ENCODE measurements at regions not wholly inside any gene's neighbourhood (a gene's known extent, or its start where the extent isn't known, plus 50 kb on each side); places are given as distances from the start of the nearest gene placed in this dataset.
A peak's percentile ranks its signal among the peaks of the same experiment; 100 is the strongest.
"Not testable (repeated sequence)": the region's sequence is repeated elsewhere in the genome, so short reads cannot be mapped to it uniquely, and the experiment has no call there.

DNA sequence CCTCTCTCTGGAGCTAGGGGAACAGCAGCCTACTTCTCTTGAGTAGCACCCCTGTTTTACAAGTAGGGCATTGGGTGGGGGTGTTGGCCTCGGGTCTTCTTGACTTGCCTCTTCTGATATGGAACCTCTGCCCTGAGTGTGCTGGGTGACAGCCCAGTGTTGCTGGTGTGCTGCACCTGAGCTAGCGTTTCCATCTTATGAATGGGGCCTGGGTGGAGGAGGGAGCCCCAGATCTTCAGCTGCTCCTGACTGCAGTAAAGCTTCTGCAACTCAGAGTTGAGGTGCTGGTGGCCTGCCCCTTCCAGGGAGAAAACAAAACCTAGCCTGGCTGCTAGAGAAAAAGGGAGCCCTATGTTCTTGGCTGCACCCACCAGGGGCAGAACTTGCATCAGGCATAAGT, 202.5 kb upstream of the SHH start:
- no peak overlapping the region for H3K27ac Mint-ChIP-seq
- H3K36me3 Mint-ChIP-seq, result peaks cover 0 to 19% of the 10 kb centered on the region in 2 donors
- DNase-seq (ENCODE audit: low spot score in 2 of 2) (no peak), ATAC-seq (no peak)
- peaks cover 17 to 26% of the 10 kb centered on the region in 2 donors for H3K9me3 Mint-ChIP-seq

DNA sequence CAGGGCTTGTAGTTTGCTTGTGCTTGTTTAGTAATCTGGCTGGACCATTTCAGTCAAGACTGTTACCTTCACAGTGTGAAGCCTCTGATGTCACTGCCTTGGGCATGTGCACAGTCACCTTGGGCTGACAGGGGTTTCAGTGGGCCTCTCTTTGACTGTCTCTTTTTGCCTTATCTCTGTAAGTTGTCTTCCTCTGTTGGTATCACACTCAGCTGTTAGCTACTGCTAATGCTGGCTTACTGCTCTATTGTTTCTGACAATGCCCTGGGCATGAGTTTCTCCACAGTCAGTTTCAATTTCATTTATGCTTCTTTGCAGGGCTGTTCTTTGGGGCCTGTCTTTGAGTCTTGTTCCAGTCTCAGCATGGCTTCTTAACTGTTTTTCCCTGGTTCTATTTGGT, 201.9 kb upstream of the SHH start:
- ATAC-seq, result peak; percentile 39 to 76
- DNase-seq (ENCODE audit: low spot score in 2 of 2), result no peak
- Mint-ChIP-seq H3K9me3 (peaks cover 20 to 25% of the 10 kb centered on the region in 2 donors), H3K27ac (no peak overlapping the region), H3K36me3 (peaks cover 0 to 13% of the 10 kb centered on the region in 2 donors)

DNA sequence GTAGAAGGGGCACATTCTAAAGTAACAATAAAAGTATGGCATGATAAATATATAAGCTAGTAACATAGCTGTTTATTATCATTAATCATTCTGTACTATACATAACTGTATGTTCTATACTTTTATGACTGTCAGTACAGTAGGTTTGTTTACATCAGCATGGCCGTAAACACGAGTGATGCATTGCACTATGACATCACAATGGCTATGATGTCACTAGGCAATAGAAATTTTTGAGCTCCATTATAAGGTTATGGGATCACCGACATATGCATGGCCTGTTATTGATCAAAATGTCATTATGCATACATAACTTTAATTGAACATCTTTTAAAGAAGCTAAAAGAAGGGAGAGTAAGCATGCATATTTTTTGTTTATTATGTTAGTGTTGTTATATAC, 200.1 kb upstream of the SHH start:
- ATAC-seq, result no peak
- peaks cover 0 to 6% of the 10 kb centered on the region in 2 donors for H3K36me3 Mint-ChIP-seq

DNA sequence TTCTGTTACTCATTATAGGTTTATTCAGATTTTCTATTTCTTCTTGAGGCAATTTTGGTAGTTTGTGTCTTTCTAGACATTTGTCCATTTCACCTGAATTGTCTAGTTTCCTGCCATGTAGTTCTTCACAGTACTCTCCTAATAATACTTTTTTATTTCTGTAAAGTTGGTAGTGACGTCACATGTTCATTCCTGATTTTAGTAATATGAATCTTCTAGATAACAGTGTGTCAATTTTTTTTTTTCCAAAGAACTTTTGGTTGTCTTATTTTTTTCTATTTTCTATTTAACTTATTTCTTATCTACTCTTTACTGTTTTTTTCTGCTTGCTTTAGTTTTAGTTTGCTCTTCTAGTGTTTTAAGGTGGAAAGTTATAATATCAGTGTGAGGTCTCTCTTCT, 197.3 kb upstream of the SHH start:
- Mint-ChIP-seq H3K9me3 (peaks cover 17 to 24% of the 10 kb centered on the region in 2 donors), H3K36me3 (peaks cover 0 to 6% of the 10 kb centered on the region in 2 donors), H3K27ac (peak overlapping the region in 1 of 2 donors; percentile 15)
- ATAC-seq, result no peak
- no peak for DNase-seq (ENCODE audit: low spot score in 2 of 2)

More for the DNA sequence above, 200.1 kb upstream of the SHH start:
- no peak overlapping the region for H3K27ac Mint-ChIP-seq
- peaks cover 17 to 23% of the 10 kb centered on the region in 2 donors for H3K9me3 Mint-ChIP-seq
- no peak for DNase-seq (ENCODE audit: low spot score in 2 of 2)

DNA sequence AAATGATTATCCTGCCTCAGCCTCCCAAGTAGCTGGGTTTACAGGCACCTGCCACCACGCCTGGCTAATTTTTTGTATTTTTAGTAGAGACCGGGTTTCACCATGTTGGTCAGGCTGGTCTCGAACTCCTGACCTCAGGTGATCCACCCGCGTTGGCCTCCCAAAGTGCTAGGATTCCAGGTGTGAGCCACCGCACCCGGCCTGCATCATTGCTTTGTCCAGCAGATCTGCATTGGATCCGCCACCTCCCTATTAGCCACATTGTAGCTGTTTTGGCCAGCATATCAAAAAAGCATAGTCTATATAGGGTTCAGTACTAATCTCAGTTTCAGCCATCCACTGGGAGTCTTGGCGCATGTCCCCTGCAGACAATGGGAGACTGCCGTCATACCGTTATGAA, 194.6 kb upstream of the SHH start:
- H3K9me3 Mint-ChIP-seq, result peaks cover 11 to 15% of the 10 kb centered on the region in 2 donors
- not testable (repeated sequence) for DNase-seq (ENCODE audit: low spot score in 2 of 2); ATAC-seq; H3K36me3 Mint-ChIP-seq; H3K27ac Mint-ChIP-seq

DNA sequence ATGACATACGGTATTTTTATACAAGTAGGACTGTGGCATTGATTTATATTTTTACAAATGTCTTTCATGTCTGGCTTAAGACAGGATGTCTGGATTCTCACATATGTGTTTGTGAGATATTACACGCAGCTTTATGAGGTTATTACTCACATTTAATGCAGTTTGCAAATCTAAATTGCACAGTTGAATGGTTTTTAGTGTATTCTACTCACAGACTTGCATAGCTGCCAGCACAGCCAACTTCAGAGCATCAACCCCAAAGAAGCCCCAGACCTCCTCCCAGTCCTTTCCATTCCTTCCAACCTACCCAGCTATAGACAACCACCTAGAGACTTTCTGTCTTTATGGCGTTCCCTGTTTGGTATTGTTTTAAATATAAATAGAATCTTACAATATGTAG, 193.8 kb upstream of the SHH start:
- Mint-ChIP-seq H3K9me3 (peaks cover 11 to 15% of the 10 kb centered on the region in 2 donors), H3K27ac (no peak overlapping the region), H3K36me3 (no peaks in the 10 kb centered on the region)
- no peak for DNase-seq (ENCODE audit: low spot score in 2 of 2)
- no peak for ATAC-seq

DNA sequence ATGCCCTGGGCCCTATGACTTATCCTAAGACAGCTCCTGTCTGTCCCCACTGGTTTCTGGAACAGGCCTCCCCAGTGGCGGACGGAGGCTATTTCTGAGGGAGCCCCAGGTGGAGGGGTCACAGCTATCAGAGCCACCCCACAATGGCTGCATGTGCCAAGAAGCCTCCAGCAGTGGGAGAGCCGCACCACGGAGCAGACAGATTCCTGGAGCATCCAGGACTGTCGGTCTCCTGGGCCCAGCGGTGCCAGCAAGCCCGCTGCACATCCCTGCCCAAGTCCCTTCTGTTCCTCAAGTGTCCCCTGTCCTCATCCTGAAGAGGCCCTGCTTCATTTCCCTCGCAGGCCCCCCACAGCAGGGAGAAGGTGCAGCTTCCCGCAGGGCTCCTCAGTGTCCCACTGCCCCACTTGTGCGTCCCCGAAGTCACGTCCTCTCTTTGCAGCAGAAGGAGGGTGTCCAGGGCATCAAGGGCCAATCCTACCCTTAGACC, 193.0 kb upstream of the SHH start:
- DNase-seq (ENCODE audit: low spot score in 2 of 2), result peak in 1 of 2 donors; percentile 37
- Mint-ChIP-seq H3K27ac (no peak overlapping the region), H3K36me3 (no peaks in the 10 kb centered on the region), H3K9me3 (peaks cover 7 to 11% of the 10 kb centered on the region in 2 donors)
- ATAC-seq, result no peak

DNA sequence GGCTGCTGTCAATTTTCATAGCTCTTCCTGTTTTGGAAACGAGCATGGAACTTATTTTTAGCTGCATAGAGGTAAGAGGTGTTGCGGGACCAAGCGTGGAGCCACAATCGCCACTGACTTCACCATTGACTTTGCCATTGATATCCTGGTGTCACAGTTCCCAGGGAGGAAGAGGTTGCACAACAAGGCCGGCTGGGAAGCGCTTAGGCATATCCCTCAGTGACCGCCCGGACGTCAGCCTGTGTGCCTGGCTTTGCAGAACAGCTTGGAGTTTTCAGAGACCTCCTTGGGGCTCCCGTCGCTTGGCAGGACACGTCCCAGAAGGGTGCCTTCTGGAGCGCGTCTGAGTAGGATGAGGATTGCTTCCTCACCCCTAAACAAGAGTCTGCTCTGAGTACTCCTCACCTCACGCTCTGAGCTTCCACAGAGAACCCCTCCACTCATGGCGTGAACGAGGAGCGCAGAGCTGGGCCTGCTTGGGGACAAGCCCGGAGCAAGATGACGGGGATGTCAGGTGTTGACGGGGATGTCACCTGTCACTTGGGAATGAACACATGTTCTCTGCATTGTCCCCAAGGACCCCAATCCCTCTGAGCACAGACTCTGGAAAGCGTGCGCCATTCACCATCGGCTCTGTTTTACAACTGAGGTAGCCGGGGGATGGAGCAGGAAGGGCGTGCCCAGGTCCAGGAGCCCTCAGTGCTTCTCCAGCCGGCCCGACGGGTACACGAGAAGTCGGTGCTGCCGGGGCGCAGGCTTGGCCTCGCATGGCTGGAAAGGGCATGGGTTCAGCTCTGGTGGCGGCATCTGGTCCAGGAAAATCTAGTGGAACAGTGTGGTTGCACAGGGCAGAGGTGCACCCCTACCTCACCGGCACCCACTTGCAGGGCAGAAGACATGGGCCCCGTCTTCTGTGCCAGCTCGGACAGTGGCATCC, 192.3 kb upstream of the SHH start:
- Mint-ChIP-seq H3K27ac (no peak overlapping the region), H3K36me3 (no peaks in the 10 kb centered on the region), H3K9me3 (peaks cover under 1 to 4% of the 10 kb centered on the region in 2 donors)
- DNase-seq (ENCODE audit: low spot score in 2 of 2) (peak in 1 of 2 donors; percentile 38), ATAC-seq (no peak)

DNA sequence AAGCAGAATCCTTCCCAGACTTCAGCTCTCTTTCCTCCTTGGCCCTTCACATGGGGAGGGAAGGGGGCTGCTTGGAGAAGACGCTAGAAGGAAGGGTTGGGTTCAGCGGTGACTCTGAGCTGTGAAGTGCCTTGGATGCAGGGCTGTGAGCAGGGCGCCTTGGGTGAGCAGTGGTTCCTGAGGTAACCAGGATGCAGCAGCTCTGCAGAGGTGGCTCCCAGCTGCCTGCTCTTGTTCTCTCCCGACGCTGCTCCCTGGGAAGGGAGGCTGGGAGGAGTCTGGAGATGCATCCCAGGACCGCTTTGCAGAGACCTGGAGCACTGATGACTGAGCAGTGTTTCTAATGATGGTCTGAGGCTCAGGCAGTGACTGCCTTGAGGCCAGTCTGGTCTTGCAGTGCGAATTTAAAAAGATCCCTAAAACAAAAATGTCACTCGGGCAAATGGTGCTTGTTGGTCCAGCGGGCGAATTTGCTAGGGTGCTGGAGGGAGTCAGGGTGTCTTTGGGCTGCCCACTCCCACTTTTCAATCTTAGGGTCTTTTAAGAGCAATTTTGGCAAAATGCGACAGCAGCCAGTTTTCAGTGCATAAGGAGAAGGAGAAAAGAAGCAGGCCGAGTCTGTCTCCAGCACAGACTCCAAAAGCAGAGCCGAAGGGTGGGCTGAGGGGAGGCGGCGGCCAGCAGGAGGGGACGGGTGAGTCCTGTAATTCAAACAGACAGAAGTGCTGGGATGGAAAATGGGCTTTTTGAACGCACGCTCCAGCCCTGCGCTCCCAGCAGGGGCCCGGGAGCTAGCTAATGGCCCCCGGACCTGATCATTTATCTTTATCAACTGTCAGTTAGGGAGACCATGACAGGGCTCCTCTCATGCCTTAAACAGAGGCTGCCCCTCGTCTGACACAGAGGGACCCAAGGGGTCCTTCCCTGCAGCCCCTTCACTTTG, 191.2 kb upstream of the SHH start:
- ATAC-seq, result no peak
- no peak overlapping the region for H3K27ac Mint-ChIP-seq
- peak in 1 of 2 donors; percentile 31 for DNase-seq (ENCODE audit: low spot score in 2 of 2)
- no peaks in the 10 kb centered on the region for H3K36me3 Mint-ChIP-seq
- peaks cover 0 to 4% of the 10 kb centered on the region in 2 donors for H3K9me3 Mint-ChIP-seq

DNA sequence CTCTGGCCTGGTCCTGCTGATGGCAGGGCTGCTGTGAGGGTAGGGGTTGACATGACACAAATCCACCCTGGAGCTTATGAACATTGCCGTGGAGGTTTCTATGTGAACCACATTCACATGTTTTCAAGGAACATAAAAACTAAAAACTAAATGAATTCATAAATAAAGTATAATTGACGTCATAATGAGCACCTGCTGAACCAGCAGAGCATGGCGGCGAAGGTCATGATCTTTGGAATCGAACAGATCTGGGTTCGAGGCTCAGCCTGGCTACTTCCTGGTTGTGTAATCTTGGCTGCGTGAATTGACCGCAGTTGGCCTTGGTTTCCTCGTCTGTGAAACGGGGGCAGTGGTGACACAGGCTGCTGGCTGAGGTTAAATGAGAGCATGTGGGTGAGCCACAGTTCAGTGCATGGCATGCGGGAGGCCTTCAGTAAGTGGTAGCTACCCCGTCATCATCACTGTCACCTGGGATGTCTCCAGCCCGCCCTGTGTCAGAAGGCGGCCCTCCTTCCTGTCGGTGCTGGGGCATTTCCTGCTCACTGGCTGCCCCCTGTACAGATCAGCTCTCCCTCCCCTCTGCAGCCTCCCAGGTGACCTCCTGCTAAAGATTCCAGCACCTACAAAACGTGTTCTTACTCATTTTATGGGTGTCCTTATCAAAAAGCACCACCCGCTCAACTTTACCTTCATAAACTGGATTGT, 190.3 kb upstream of the SHH start:
- no peak overlapping the region for H3K27ac Mint-ChIP-seq
- H3K9me3 Mint-ChIP-seq, result peaks cover 0 to 5% of the 10 kb centered on the region in 2 donors
- DNase-seq (ENCODE audit: low spot score in 2 of 2) (no peak), ATAC-seq (no peak)
- H3K36me3 Mint-ChIP-seq, result no peaks in the 10 kb centered on the region

DNA sequence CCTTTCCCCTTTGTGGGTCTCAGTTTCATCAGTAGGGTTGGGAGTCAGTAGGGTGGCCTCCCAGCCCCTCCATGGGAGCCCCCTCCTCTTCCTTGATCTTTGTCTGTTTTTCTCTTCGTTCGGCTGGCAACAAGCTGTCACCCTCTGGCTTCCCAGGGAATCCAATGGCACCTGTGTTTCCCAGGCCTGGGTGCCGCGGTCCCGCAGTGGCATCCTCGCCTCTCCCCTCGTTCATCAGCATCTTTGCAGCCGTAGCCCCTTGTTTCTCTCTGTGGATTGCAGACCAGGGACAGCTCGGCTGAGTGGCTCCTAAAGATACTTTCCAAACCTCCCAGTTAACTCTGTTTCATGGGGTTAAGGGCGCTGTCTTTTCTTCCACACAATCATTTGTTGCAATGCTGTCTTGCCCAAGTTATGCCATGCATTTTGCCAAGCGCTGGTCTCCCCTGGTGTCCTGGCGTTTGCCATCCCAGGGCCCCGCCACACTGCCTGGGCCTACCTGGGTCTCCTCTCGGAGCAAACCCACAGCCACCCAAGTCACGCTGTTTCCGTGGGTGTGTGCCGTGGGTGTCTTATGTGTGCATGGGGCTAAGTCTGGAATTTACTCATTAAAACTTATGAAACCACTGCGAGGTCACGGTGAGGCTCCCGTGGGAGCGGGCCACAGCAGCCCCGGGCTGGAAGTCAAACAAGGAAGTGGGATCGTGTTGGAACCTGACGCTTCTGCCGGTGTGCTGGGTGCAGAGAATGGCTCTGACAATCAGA, 189.4 kb upstream of the SHH start:
- peaks cover 0 to 8% of the 10 kb centered on the region in 2 donors for H3K36me3 Mint-ChIP-seq
- no peak overlapping the region for H3K27ac Mint-ChIP-seq
- no peak for ATAC-seq
- H3K9me3 Mint-ChIP-seq, result peaks cover 0 to 3% of the 10 kb centered on the region in 2 donors
- DNase-seq (ENCODE audit: low spot score in 2 of 2), result peak in 1 of 2 donors; percentile 47

DNA sequence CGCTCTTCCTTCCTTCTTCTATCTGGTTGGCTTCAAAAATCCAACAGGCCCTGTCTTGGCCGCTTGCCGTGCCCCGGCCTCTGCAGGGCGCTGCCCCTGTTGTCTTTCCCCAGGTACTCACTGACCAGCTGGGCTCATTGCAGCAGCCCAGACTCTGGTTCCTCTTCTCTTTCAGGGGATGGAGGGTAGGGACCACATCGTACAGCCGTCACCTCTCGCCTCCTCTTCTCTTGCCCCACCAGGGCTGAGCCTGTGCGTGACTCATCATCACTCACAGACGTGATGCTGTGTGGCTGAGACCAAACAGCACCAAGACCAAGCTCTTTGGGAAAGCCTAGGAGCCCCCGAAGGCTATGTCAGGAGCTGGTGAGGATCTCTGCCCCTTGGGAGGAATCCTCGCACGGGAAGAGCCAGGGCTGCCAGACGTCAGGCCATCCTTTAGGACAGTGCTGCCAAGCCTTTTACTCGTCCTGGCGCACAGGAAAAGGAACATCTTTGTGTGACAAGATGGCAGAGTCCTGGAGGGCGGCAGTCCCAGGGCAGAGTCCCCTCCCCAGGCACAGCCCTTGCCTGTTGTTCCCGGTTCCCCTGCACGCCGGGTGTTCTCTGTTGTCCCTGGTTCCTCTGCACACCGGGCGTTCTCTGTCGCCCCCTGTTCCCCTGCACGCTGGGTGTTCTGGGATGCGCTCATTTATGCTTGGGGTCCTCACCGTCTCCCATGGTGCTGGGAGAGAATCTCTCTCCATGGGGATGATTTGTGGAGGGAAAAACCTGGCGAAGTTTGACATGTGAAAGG, 188.5 kb upstream of the SHH start:
- Mint-ChIP-seq H3K36me3 (peaks cover 0 to 10% of the 10 kb centered on the region in 2 donors), H3K27ac (peak overlapping the region in 1 of 2 donors; percentile 6), H3K9me3 (peaks cover 0 to 3% of the 10 kb centered on the region in 2 donors)
- ATAC-seq (no peak), DNase-seq (ENCODE audit: low spot score in 2 of 2) (peak in 1 of 2 donors; percentile 47)

DNA sequence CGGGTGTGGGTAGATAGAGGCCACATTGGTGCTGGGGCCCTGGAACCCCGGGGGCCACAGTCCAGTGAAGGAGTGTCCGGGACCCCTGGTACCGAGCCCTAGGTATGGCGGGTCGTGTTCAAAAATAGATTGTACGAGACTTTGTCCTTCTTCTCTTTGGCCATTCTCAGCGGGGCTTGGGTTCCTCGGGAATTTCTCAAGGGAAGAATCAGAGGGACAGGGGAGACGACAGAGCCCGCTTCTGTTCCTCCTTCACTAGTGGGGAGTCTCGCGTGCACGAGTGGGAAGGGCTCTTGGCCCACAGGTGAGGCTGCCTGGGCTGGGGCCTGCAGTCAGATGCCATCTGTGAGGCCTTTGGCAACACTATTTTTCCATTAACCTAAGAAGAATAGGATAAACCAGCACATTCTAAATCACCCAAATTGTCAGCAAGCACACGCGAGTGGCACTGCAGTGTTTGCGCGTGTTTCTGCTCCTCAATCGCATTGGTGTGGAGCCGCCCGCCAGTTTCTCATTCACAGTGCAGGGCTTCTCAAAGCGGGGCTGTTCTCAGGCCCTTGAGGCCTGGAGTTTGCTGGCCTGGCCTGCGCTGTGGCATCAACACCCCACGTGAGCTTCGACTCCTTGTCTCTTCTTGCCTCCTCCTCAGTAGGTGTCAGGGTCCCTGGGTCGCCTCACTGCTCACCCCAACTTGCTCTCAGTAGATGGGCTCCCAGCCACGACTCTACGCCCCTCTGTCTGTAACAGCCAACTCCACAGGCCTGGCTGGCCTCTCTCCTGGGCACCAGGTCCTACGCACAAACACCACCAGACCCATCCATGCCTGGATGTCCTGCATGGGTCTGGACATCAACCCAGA, 187.6 kb upstream of the SHH start:
- Mint-ChIP-seq H3K27ac (no peak overlapping the region), H3K9me3 (peaks cover 0 to 3% of the 10 kb centered on the region in 2 donors), H3K36me3 (peaks cover 0 to 10% of the 10 kb centered on the region in 2 donors)
- peak in 1 of 2 donors; percentile 26 for DNase-seq (ENCODE audit: low spot score in 2 of 2)
- no peak for ATAC-seq
